ENCODE measurements at regions not wholly inside any gene's neighbourhood (a gene's known extent, or its start where the extent isn't known, plus 50 kb on each side); places are given as distances from the start of the nearest gene placed in this dataset.

GRCh38 chr3:182726258-182727142 lies 66.8 kb upstream of the ATP11B start:
- no peak for DNase-seq (ENCODE audit: low spot score)

- DNase-seq (ENCODE audit: low spot score): no peak
Measured at GRCh38 chr3:182728238-182728637, 65.1 kb upstream of the ATP11B start.

GRCh38 chr3:182729903-182730674 lies 63.2 kb upstream of the ATP11B start:
- DNase-seq (ENCODE audit: low spot score): no peak

- no peak for DNase-seq (ENCODE audit: low spot score)
Measured at GRCh38 chr3:182730675-182731042, 62.6 kb upstream of the ATP11B start.

GRCh38 chr3:182731764-182732163 lies 61.5 kb upstream of the ATP11B start:
- no peak for DNase-seq (ENCODE audit: low spot score)

DNA sequence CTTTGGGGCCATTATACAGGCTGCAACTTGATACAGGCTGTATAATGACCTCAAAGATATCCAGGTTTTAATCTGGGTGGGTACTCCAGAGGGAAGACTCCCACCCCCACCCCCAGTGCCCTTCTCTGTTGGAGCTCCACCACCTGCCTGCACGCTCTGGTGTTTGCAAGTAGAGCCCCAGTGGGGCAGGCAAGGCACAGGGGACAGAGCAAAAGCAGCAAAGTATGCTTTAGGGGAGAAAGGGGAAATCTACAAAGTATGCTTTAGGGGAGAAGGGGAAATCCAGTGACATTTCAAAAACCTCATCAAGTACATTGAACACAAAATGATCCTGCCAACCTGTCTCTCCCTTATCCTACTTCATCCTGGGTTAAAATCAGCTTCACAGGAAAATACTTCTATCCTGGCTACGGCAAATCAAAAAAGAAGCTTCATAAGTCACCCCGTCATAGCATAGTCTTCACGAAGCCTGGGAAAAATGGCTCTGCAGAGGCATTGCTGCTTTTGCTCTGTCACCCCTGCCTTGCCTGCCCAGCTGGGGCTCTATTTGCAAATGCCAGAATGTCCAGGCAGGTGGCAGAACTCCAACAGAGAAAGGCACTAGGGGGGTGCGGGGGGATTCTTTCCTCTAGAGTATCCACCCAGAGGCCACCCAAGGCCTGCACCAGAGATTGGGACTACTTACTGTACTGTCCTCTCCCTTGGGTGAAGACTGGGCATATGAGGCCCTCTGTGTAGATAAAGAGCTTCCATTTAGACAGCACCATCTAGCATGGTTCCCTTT lies 60.9 kb upstream of the ATP11B start:
- DNase-seq (ENCODE audit: low spot score): no peak

DNA sequence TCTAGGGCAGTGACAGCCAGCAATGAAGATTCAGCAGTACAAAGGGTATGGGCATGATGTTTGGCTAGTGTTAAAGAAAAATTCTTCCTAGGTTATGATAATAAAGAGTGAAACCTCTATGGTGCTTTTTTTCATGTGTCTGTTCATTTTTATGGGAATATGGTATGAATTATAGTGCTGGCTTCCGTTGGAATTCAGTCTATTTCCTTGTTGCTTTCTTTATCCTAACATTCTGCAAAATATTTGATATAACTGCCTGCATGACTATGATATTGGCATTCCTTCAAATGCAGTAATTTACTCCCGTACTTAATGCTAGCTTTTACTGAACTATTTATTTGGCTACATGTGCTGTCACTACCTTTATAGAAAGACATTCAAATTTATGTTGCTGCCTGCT lies 57.6 kb upstream of the ATP11B start:
- DNase-seq (ENCODE audit: low spot score): no peak

- DNase-seq (ENCODE audit: low spot score): no peak
Measured at GRCh38 chr3:182737825-182738224, 55.5 kb upstream of the ATP11B start.

DNA sequence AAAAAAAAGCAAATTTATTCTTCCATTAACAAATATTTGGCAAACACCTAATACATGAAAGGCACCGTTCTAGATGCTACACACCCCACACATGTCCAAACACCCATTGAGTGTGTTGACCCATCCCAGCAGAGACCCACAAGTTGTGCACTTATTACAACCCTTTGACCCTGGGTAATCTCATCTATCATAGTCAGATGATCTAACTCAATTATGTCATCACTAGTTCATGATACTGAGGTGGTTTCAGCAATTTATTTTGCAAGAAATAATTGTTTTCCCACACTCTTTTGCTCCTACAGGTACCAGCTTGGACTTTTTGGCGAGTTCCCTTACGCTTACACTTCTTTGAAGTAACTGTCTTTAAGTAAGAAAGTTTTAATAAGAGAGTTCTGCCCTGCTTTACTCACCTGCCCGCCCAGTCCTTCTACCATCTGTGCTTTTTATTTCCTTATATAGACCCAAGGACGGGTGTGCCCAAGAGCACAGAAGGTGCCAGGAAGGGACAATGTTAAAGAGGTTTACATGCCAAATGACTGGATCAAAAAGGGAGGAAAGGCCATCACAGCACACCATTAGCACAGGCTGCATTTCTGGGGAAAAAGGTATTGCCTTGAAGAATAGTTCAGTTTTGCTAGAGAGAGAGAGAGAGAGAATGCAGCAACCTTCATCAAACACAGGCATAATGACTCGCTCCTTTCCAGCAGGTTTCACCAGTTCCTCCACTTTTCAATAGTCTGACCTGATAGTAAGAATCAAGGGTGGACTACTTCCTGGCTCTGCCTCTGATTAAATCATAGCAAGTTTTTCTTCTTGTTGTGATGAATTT lies 54.5 kb upstream of the ATP11B start:
- DNase-seq (ENCODE audit: low spot score): no peak

GRCh38 chr3:182739619-182740018 lies 53.7 kb upstream of the ATP11B start:
- no peak for DNase-seq (ENCODE audit: low spot score)

- no peak for DNase-seq (ENCODE audit: low spot score)
Measured at GRCh38 chr3:182740710-182741109, 52.6 kb upstream of the ATP11B start.

GRCh38 chr3:182741214-182741613 lies 52.1 kb upstream of the ATP11B start:
- no peak for DNase-seq (ENCODE audit: low spot score)

All from hematopoietic multipotent progenitor cell treated with erythropoietin and hydrocortisone succinate and interleukin-3 and kit ligand, for 15 days (in vitro differentiated cells).